ENCODE measurements at regions not wholly inside any gene's neighbourhood (a gene's known extent, or its start where the extent isn't known, plus 50 kb on each side); places are given as distances from the start of the nearest gene placed in this dataset.
"Not testable (repeated sequence)": the region's sequence is repeated elsewhere in the genome, so short reads cannot be mapped to it uniquely, and the experiment has no call there.

DNA sequence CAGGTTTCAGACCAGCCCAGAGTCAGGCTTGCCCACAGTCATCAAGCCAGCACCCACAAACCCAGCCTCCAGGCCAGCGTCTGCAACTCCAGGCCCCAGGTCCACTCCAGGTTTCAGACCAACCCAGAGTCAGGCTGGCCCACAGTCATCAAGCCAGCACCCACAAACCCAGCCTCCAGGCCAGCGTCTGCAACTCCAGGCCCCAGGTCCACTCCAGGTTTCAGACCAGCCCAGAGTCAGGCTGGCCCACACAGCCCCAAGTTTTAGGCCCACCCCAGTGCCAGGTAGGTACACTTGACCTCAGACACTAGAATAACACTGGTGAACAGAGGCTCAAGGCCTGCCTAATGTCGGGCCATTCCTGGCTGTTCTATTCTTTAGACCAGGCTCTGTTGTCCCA, 1877.0 kb downstream of the PCDH9 start:
- TF ChIP-seq, protein P1, sequence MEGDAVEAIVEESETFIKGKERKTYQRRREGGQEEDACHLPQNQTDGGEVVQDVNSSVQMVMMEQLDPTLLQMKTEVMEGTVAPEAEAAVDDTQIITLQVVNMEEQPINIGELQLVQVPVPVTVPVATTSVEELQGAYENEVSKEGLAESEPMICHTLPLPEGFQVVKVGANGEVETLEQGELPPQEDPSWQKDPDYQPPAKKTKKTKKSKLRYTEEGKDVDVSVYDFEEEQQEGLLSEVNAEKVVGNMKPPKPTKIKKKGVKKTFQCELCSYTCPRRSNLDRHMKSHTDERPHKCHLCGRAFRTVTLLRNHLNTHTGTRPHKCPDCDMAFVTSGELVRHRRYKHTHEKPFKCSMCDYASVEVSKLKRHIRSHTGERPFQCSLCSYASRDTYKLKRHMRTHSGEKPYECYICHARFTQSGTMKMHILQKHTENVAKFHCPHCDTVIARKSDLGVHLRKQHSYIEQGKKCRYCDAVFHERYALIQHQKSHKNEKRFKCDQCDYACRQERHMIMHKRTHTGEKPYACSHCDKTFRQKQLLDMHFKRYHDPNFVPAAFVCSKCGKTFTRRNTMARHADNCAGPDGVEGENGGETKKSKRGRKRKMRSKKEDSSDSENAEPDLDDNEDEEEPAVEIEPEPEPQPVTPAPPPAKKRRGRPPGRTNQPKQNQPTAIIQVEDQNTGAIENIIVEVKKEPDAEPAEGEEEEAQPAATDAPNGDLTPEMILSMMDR (IDR thresholded peaks at IDR 0.05; ENCODE audit: poor library complexity): not testable (repeated sequence)
- not testable (repeated sequence) for TF ChIP-seq EZH2 (IDR thresholded peaks at IDR 0.05; ENCODE audit: borderline replicate concordance)

Data from hepatocyte (in vitro differentiated cells).